CD4-positive, alpha-beta T cell treated with Interleukin-6 for 4 hours (primary cell): ENCODE measurements at regions not wholly inside any gene's neighbourhood (a gene's known extent, or its start where the extent isn't known, plus 50 kb on each side); places are given as distances from the start of the nearest gene placed in this dataset.

Source experiments
- DNase-seq: peaks from one replicate; pipeline ENCODE4 v3.0.0-alpha.2; 2020; ENCODE audit warnings: mixed read lengths

DNA sequence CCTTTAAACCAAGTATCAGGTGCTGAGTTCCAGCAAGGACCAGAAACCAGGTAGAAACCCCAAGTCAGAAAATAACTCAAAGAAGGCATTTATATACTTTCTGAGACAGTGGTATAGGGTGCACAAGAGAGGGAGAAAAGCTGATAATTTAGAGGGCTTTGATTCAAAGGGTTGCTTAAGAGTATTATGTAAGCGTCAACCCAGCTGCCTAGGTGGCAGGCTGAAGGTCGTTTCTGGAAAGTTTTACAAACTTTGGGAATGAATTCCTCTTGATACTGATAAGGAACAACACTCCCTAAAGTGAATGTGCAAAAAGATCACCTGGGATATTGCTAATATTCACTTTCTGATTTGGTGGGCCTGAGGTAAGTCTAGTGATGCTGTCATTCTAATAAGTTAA lies 800.7 kb downstream of the MAFB start:
- no peak for DNase-seq

DNA sequence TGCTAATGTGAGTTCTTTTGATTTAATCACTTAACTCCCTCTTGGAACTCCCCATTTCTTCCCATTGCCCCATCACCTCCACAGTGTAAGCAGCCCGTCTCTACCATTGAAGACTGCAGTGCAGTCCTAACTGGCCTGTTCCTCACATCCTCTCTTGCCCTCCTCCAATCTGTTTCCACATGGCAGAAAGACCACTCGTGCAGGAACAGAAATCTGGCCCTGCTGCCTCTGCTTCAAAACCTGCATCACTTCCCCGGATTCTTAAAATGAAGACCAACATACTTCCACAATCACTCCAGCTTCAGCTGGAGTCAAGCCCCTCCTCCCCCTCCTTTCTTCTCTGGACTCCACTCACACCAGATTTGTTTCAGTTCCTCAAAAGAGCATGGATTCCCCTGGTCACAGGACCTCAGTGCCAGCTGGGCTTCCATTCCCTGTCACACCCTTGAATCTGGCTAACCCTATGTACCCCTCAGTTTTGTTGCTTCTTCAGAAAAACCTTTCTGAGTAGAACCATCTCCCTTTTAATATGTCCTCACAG lies 802.3 kb downstream of the MAFB start:
- DNase-seq: no peak

DNA sequence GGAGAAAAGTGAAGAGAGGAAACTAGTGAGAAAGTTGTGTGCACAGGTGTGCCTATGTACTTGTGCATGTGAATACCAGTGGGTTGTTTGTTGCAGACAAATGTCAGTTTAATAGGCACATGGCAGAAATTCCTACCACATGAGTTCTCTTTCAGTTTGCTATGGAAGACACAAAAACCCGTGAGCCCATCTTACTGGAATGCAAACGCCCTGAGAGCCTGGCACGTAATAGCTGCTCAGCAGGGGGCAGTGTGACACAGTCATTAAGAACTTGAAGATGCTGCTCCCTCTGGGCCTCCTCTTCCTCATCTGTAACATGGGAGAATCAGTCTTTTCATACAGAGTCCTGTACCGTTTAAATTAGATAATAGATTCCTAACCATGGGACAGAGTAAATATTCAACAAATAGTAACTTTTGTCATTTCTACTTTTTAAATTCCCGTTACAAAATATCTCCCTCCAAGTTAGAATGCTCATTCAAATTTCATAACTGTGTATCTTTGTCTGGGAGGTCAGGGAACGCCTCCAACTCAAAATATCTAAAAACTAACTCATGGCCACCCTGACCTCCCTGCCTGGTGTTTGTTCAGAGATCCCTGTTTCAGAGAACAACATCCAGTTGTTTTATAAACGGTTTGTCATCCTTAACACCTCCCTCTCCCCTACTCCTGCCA lies 802.9 kb downstream of the MAFB start:
- no peak for DNase-seq

DNA sequence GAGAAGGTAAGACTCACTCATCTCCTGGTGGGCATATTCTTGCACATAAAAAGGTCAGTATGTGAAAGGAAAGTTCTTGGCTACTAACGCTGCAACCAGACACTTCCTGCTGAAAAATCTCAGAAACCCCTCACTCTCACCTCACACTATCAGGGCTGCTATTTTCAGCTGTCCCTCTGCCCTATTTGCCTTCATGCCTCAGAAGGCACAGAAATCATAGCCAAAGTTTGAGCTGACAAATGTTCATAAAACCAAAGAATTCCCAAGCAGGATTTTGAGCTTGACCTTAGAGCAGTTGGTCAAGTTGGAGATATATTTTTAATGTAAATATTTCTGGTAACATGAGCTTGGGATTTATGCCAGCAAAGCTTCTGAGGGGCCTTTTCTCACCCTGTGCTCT lies 806.2 kb downstream of the MAFB start:
- no peak for DNase-seq

DNA sequence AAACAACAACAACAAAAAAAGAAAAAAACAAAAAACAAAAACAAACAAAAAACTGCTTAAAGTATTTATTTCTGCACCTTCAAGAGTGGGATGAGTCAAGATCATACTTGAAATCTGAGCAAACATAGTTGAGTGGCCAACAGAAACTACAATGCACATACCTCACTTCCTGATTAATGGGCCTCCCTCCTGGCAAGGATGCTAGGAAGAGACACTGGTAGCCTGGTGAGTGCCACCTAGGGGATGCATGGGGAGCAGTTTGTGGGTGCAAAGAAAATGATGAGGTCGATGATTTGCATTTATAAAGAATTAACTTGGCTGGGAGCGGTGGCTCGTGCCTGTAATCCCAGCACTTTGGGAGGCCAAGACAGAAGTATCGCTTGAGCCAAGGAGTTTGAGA lies 808.1 kb downstream of the MAFB start:
- DNase-seq: no peak

DNA sequence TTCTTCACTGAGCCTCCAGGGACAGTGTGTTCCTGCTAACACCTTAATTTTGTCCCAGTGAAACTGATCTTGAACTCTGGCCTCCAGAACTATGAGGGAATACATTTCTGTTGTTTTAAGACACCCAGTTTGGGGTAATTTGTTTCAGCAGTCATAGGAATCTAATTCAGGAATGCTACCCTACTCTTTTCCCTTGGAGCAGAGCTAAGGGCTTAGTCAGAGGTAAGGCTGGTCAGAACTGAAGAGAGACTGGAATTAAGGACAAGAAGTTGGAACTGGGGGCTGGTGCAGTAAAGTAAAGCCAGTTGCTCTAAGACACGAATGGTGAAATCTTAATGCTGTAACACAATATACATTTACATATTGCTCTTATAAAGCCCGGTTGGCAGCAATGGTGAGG lies 809.7 kb downstream of the MAFB start:
- no peak for DNase-seq

DNA sequence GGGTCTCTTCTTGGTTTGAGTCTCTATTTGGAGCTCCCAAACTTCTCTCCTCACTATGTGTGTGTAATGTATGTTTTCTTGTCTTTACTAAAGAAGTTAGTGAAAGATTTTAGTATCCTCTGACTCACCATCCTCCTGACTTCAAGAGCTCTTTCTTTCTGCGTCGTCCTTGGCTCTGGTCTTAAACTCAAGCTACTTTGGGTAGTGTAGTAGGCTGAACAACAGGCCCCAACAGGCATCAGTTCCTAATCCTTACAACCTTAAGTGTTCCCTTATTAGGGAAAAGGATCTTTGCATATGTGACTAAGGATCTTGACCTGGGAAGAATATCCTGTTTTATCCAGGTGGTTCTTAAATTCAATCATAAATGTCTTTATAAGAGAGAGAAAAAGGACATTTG lies 810.2 kb downstream of the MAFB start:
- DNase-seq: no peak

DNA sequence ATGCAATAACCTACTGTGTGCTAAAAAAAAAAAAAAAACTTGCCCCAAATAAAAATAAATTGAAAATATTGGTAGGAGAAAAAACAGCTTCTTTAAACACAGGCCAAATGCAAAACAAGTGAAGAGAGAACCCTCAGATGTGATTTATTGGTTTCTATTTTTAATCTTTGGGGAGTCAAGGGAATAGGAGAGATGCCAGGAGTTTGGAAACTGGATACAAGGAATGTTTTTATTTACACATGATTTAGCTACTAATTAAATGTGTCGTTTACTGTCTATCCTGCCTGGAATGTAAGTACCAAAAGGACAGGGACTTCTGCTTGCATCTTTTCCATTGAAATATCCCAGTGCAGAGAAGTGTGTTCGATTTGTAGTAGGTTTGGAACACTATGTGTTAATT lies 810.7 kb downstream of the MAFB start:
- no peak for DNase-seq

DNA sequence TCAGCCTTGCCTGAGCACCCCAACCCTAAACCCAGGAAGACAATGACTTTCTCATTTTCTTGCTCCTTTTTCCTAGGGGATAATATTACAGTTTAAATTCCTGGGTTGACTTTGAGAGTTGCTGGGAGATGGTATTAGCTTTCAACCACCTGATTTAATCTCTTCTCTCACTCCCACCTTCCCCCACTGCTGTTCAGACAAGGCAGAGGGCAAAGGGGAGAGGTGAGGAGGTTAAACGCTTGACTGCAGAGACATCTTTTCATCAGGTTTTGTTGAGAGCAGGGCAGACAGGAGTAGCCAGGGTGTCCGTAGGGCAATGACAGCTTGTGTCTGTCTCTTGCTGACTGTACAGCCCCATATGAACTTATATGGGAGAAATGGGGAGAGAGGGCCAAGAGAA lies 811.2 kb downstream of the MAFB start:
- no peak for DNase-seq

DNA sequence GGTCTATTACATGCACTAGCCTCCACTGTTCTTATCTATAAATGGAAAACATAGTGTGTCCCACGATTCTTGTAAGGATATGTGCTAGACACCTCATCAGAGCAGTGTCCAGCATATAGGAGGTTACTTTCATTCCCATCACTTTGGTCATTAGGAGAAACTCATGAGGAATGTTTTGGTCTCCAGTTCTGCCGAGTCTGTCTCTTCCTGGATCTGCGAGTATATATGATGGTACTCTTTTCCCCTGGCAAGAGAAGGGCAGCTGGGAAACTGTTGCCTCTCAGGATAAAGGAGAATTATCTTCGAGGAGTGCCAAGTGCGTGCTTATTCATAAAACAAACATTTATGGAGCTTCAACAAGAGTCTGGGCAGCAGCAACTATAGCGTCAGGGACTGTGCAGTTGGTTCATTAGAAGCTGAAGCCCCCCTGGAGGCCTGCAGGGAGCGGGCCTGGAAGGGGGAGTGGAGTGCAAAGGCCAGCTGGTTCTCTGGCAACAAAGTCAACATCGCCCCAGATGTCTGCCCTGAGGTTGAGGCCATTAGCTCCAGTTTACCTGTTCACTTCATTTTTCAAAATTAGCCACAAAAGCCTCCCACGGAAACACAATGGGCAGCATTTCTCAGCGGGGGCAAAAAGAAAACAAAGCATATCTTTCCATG lies 811.9 kb downstream of the MAFB start:
- no peak for DNase-seq

DNA sequence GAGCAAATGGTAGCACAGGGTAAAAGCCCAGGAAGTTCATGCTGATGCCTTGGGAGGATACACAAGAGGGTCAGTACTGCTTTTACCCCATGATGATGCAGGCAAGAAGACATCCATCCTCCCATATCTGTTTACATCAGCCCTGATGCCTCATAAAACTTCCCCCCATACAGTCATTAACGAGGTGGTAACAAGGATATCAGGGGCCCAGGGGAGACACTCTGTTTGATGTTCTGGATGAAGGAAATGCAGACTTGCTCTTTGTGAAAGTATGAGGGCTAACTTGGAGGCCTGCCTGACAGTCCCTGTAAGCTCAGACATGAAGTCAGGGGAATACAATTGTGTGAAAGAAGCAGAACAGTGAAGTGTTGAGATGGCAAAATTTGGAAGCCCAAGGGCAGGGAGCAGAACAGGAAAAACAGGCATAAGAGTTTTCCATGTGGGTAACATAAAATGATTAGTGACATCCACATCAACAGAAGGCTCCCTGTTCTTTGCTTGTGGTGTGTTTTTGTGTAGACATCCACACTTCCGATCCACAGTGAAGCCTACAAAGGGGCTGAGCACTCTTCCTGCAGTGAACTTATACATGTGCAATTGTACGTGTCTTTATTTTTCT lies 813.4 kb downstream of the MAFB start:
- no peak for DNase-seq

DNA sequence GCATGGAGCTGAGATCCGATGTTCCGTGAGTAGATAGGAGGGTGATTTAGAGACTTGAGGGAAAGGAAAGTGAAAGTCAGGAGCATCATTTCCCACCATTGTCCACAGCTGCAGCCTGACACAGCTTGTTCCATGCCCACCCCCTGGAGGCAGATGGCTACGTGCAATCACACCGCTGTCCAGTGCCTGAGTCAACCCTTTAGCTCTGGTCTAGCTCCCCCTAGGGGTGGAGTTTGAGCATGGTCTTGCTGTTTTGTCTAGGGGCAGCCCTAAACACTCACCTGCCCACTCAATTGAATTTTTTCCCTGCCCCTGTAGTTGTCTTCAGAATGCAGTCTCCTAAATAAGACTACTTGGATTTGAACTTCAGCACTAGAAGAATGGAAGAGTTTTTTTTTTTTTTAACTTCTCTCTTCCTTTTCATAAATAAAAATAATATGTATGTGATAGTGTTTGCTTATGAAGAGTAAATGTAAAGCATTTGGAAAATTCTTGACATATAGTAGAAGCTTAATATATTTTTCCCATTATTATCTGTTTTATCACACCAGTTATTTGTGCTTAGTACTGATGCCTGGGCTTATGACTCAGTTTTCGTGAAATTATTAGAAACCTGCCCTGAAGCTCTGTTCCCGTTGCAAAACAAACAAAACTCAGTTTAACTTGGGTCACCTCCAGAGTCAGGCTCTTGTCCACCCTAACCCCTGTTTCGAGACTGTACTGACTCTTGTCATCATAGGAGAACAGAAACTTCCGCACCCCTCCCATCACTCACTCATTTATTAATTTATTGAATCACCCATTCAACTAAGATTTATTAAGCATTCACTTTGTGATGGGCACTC lies 814.8 kb downstream of the MAFB start:
- DNase-seq: no peak

DNA sequence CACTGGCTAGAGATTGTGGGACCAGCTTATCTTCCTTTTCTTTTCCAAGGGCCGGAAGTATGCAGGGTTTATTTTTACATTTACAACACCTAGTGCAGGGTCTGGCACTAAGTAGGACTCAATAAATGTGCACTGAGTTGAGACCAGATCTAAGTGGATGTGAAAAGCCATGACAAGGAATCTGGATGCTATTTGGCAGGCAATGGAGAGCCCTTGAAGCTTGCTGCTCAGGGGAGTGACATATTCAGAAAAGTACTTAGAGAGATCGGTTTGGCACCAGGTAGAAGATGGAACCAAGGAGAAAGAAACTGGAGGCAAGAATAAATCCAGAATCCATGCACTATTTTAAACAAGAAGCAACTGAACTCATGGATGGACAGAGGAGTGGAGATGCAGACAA lies 815.8 kb downstream of the MAFB start:
- DNase-seq: no peak

DNA sequence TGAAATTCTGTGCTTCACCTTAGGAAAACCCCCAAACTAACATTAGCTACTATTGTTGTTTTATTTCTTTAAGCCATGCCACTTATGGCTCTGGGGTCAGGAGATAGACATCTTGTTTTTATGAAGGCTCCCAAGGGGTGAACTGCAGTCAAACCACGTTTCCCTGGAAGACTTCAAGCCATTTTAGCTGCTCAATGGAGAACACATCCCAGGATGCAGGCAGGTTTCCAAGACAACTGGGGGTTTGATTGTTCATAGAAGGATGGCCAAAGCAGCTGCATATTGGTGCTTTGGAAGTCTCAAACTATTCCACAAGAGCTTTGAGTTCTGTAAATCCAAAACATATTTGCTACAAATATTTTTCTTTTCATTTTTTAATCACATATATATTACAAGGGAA lies 818.0 kb downstream of the MAFB start:
- no peak for DNase-seq

DNA sequence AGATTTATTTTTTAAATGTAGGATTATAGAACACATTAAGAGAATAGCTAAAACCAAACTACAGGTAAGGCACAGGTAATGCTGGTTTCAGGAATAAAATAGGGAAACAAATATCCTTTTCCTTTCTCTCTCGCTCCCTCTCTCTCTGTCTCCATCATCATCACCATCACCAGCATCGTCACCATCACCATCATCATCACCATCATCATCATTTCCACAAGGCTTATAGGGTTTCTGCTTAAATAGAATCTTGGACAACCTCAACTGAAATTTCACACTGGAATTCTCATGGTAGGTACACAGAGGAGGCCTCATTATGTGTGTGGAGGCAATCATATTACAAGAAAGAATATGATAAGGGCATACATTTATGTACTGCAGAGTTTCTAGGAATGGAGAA lies 823.6 kb downstream of the MAFB start:
- no peak for DNase-seq

DNA sequence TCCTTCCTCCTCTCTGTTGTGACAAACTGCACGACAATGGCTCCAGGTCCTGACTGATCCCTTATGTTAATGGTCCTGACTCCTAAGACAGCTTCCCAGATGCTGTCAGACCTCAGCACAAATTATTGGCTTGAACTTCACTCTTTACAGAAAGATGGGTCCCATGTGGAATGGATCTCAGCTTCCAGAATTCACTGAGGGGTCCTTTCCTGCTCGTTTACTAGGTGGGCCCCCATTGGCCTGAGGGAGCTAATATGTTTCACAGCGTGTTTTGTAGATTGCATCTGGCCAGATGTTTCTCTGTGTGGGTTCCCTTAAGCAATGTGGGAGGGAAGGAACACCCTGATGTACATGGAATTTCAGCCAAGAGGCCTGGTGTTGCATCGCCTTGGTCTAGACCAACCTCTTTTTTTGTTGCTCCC lies 826.6 kb downstream of the MAFB start:
- no peak for DNase-seq

DNA sequence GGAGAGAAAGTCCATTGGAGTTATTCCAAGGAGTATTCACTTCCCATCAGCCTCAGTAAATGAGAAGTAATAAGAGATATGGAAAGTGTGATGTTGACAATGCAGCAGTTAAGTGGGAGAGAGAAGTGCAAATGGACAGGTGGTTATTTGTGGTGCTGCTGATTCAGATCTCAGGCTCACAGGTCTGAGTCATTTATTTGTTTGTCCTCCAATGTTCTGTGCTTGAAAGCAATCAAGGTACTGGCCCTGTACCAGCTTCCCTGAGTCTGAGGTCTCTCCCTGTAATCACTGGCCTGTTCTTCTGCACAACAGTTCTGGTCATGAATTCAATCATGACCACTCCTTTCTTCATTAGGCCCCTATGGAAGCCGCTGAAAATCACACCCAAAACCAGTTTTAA lies 827.7 kb downstream of the MAFB start:
- no peak for DNase-seq

DNA sequence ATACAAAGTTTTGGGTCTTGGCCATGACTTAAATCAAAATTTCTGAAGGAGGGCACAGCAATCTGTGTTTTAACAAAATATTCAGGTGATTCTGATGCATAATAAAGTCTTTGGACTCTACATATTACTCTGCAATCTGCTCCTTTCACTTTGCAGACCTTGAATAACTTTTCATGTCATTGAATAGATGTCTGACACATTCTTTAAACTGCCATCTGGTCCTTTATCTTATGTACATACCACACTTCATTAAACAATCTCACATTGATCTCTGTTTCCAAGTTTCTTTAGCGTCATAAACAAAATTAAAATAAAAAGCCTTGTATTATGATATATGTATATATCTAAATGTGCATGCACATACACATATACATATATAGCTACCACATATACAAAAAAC lies 831.2 kb downstream of the MAFB start:
- DNase-seq: no peak

DNA sequence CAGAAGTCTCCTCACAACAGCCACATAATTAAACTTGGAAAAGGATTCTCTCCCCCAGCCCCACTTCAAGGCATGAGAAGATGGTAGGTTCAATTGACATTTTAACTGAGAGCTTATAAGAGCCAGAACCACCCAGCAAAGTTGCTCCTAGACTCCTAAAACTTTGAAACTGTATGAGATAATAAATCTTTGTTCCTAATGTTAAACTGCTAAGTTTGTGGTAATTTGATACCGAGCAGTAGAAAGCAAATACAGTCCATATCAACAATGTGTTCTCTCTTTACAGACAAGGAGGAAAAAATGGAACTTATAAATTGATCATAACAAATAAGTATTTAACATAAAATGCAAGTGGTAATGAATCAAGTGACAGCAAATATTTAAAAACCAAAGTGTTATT lies 831.8 kb downstream of the MAFB start:
- DNase-seq: no peak

DNA sequence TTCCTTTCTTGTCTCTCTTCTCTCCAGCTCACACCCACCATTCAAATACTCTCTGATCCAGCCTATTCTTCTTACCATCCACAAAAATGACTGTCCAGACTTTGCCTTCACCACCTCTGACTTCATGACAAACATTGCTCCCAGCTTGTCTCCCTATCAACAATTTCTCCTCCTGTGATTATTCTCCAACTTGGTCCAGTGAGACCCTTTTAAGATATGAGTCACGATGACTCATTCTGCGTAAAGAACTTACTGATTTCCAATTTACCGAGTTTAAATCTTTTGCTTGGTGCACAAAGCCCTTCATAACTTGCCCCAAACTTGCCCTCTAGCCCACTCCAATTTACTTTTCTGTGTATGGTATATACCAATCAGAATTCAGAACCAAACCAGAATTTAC lies 833.2 kb downstream of the MAFB start:
- no peak for DNase-seq

DNA sequence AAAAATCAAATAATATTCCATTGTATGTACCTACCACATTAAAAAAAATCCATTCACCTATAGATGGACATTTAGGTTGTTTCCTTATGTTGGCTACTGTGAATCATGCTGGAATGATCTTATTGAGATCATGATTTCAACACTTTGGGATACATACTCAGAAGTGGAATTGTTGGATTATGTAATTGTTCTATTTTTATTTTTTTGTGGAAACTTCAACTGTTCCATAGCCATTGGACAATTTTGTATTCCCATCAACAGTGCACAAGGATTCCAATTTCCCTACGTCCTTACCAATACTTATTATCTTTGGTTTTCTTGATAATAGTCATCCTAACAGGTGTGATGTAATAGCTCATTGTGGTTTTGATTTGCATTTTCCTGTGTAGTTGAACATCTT lies 834.0 kb downstream of the MAFB start:
- no peak for DNase-seq

DNA sequence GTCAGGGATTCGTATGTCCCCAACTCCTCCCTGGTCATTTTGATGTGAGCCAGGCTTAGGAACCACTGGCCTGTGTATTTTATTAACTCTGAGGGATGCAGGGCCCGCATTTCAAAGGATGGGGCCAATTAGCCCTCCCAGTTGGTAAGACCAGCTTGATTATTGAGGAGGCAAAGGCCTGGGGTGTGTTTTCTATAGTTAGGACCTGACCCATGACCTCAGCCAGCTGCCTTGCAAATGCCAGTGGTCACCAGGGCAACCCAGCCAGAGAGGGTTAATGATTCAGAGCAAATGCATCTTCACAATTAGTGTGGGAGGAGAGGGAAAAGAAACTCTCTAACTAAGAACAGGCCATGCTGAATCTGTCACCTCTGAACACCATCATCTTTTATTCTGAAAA lies 835.4 kb downstream of the MAFB start:
- no peak for DNase-seq

DNA sequence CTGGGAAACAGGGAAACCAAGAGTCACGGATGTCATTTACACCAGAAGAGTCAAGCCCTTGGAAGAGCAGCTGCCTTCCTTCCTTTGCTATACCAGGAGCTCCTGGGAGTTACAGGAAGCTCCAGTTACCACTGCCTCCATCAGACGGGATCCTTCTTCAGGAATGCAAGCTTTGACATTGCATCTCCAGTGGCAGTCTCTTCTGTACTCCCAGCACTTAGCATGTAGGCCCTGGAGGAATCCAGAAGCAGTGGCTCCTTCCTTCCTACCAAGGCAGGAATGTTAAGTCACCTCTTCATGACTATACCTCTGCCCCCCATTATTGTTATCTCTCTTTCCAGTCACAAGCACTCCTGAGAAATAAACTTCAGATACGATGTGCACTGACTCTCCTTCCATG lies 836.0 kb downstream of the MAFB start:
- no peak for DNase-seq
